HAP-1 (cell line): ENCODE measurements at regions not wholly inside any gene's neighbourhood (a gene's known extent, or its start where the extent isn't known, plus 50 kb on each side); places are given as distances from the start of the nearest gene placed in this dataset.

Source experiments
- DNase-seq, 2 experiments: peaks; one replicate each; pipeline ENCODE4 v3.0.0-alpha.2; 2016 to 2020; ENCODE audit warnings: low spot score in 2 of 2
- H3K27me3 ChIP-seq: fragments of 250-450 bp; sonication (Bioruptor Pico); 2 replicates; pipeline ENCODE4 v1.5.1; 2020; ENCODE audit warnings: low read depth, mild to moderate bottlenecking, moderate library complexity
- H3K36me3 ChIP-seq: fragments of 250-450 bp; sonication (Bioruptor Pico); replicated peaks from 2 replicates; pipeline ENCODE4 v1.5.1; 2020; ENCODE audit warnings: mild to moderate bottlenecking
- H3K4me1 ChIP-seq: fragments of 250-450 bp; sonication (Bioruptor Pico); 2 replicates; pipeline ENCODE4 v1.5.1; 2020; ENCODE audit warnings: mild to moderate bottlenecking
- H3K4me3 ChIP-seq: fragments of 250-450 bp; sonication (Bioruptor Pico); 2 replicates; pipeline ENCODE4 v1.5.1; 2020; ENCODE audit warnings: mild to moderate bottlenecking, moderate library complexity
- H3K9me3 ChIP-seq: fragments of 250-450 bp; sonication (Bioruptor Pico); 2 replicates; pipeline ENCODE4 v1.5.1; 2020; ENCODE audit warnings: mild to moderate bottlenecking, moderate library complexity
- in situ Hi-C: fragments of 300-500 bp; cut with MboI; formaldehyde crosslinking; loops from 3 replicates; pipeline ENCODE4 v1.14.3; 2020; ENCODE audit warnings: low sequenced_read_pairs, inconsistent platforms, mixed read lengths

DNA sequence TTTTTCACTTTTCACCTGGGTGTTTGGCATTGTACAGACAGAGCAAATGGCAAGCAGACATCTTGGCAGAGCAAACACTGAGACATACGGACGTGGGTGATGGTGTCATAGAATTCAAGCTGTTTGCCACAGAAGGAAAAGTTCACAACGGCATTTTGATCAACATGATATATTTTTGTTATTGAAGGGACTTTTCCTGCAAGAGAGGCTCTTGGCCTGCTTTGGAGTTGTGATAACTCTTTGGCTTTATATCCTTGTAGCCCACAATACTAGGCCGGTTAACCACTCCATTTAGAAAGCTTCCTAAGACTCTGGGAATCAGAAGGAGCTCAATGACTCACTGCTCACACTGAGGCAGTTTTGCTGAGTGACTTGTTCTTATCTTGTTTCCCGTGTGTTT lies 1038.3 kb downstream of the TLE1 start:
- Histone ChIP-seq H3K4me3 (no peak overlapping the region), H3K4me1 (no peaks in the 10 kb centered on the region), H3K27me3 (no peaks in the 10 kb centered on the region), H3K9me3 (no peaks in the 10 kb centered on the region), H3K36me3 (no peaks in the 10 kb centered on the region)
- in situ Hi-C loops, result no loop called here
- no peak for DNase-seq

DNA sequence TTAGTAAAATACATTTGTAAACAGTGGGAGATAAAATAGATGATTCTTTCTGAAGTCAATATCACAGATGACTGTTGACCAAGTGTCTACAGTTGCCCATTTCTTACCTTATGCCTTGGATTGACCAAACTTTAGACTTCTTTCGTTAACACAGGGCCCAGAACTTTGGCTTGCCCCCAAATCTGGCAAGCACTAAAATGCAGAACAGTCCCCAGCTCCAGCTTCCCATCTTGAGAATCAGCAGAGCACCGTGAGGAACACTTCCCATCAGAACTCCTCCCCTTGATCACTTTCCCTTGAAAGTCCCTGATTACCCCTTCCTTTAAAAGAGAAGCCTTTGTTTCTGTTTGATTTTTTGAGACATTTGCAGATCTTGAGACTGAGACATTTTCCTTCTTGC lies 1039.9 kb downstream of the TLE1 start:
- H3K27me3 ChIP-seq, result no peaks in the 10 kb centered on the region
- DNase-seq, result no peak
- no peaks in the 10 kb centered on the region for H3K4me1 ChIP-seq
- H3K9me3 ChIP-seq, result no peaks in the 10 kb centered on the region
- H3K36me3 ChIP-seq, result no peaks in the 10 kb centered on the region
- no peak overlapping the region for H3K4me3 ChIP-seq
- in situ Hi-C loops, result no loop called here

DNA sequence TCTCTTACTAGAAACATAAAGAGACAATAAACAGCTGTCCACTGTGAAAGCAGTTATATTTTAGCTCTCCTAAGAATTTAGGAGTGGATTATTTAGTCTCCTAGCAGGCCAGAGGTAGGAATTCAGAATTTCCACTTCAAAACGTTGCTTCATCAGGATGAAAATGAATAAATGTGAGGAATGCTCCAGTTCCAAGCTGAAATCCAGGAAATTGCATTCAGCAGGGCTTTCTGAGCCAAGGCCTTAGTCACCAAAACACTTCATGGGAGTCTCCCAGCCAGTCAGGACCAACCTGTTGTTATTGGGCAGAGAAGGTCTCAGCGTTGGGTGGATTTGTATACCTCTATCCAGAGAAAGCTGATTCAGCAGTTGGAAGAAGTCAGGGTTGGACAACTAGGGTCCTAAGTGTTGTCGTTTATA lies 1040.3 kb downstream of the TLE1 start:
- in situ Hi-C loops, result no loop called here
- DNase-seq, result no peak
- H3K27me3 ChIP-seq, result no peaks in the 10 kb centered on the region
- no peaks in the 10 kb centered on the region for H3K4me1 ChIP-seq
- H3K36me3 ChIP-seq, result no peaks in the 10 kb centered on the region
- no peaks in the 10 kb centered on the region for H3K9me3 ChIP-seq
- no peak overlapping the region for H3K4me3 ChIP-seq

DNA sequence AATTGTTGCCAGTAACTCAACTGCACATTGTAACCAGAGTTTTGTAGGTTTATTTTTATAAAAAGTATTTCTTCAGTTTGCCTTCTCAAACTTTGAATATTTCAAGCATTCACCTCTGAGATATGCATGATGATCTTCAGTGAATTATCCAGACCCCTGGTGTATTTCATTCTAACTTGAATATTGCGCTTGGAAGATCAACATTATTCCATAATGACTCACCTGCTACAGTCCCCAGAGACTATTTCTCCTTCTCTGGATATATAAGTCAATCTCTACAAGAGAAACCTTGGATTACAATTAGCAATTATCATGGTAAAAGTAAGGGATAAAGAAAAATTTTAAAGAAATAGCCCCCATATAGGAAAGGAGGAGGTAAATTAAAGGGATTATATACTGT lies 1041.0 kb downstream of the TLE1 start:
- no peaks in the 10 kb centered on the region for H3K27me3 ChIP-seq
- H3K9me3 ChIP-seq, result no peaks in the 10 kb centered on the region
- no peak overlapping the region for H3K4me3 ChIP-seq
- no peaks in the 10 kb centered on the region for H3K4me1 ChIP-seq
- DNase-seq, result no peak
- in situ Hi-C loops, result no loop called here
- no peaks in the 10 kb centered on the region for H3K36me3 ChIP-seq

DNA sequence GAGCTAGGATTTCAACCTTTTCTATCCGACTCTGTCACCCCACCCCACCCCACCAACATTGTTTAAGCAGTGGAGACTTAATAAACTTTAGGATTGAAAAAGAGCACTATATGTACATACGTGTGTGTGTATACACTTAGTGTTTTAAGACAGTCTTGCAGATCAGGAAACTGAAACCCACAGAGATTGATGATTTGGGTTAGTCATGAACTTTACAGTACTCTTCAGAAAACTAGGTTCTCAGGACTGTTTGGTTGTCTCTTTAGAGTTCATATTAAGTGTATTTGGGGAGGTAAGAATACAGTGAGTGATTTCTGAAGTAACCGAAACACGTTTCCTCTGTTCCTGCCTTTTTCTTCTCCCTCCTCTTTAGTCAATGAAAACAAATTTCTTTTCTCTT lies 1043.1 kb downstream of the TLE1 start:
- H3K9me3 ChIP-seq, result no peaks in the 10 kb centered on the region
- in situ Hi-C loops, result no loop called here
- no peak for DNase-seq
- no peak overlapping the region for H3K4me3 ChIP-seq
- H3K27me3 ChIP-seq, result no peaks in the 10 kb centered on the region
- H3K4me1 ChIP-seq, result no peaks in the 10 kb centered on the region
- H3K36me3 ChIP-seq, result no peaks in the 10 kb centered on the region

DNA sequence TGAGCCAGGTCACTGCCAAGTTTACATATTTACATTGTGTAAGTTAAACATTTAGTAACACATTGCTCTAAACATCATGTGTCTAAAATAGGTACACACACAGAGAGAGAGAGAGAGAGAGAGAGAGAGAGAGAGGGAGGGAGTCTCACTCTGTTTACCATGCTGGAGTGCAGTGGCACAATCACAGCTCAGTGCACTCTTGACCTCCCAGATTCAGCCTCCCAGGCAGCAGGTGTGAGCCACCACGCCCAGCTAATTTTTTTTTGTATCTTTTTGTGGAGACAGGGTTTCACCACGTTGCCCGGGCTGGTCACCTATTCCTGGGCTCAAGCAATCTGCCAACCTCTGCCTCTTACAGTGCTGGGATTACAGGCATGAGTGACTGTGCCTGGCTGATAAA lies 1045.3 kb downstream of the TLE1 start:
- no peaks in the 10 kb centered on the region for H3K36me3 ChIP-seq
- H3K9me3 ChIP-seq, result no peaks in the 10 kb centered on the region
- no peaks in the 10 kb centered on the region for H3K27me3 ChIP-seq
- no peak overlapping the region for H3K4me3 ChIP-seq
- no peak for DNase-seq
- no peaks in the 10 kb centered on the region for H3K4me1 ChIP-seq
- in situ Hi-C loops, result no loop called here

DNA sequence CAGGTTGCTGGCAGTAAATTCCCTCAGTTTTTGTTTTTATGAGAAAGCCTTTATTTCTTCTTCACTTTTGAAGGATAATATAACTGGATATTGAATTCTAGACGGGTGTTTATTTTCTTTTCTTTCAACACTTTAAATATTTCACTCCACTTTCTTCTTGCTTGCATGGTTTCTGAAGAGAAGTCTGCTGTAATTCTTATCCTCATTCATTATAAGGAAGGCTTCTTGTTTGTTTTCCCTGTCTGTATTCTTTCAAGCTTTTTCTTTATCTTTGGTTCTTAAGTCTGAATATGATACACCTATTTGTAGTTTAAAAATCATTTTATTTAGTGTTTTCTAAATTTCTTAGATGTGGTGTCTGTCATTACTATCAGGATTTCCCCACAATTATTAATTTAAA lies 1054.3 kb downstream of the TLE1 start:
- Histone ChIP-seq H3K9me3 (no peaks in the 10 kb centered on the region), H3K36me3 (no peaks in the 10 kb centered on the region), H3K27me3 (no peaks in the 10 kb centered on the region), H3K4me1 (no peaks in the 10 kb centered on the region), H3K4me3 (no peak overlapping the region)
- in situ Hi-C loops, result no loop called here
- DNase-seq, result no peak

DNA sequence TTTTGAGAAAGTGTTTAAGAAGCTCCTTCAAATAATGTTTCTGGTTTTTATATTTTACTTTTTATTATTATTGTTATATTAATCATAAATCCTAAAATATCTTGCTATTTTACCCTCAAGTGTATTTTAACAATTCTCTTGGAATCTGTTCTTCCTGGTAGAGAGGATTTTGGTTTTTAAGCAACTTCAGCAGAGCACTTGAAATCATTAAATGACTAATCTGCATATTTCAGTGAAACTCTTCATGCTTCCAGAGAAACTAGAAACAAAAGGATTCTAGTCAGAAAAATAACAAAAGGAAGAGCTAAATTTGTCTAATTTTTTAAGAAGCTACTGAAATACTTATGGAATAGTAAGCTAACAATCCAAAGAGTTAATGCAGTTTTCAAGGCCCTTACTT lies 1057.3 kb downstream of the TLE1 start:
- no peak for DNase-seq
- Histone ChIP-seq H3K4me3 (no peak overlapping the region), H3K4me1 (no peaks in the 10 kb centered on the region), H3K9me3 (no peaks in the 10 kb centered on the region), H3K36me3 (no peaks in the 10 kb centered on the region), H3K27me3 (no peaks in the 10 kb centered on the region)
- in situ Hi-C loops, result no loop called here

DNA sequence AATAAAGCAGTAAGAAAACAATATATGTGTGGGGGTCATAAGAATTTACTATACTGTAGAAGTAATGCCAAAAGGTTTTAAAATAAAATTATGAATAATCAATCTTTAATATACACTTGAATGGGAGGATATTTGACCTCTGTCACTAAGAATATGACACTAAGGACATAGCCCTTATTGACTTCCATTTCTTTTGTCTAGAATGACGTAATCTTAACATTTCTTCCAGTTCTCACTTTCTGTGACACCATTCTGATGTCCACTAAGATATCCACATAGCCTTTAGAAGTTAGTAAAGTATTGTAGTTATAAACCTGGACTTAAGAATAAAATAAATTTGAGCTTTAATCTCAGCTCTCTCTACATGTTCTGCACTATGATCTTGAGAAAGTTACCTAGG lies 1050.7 kb downstream of the TLE4 start:
- in situ Hi-C loops, result no loop called here
- Histone ChIP-seq H3K9me3 (no peaks in the 10 kb centered on the region), H3K36me3 (no peaks in the 10 kb centered on the region), H3K4me1 (no peaks in the 10 kb centered on the region), H3K4me3 (no peak overlapping the region), H3K27me3 (no peaks in the 10 kb centered on the region)
- no peak for DNase-seq

DNA sequence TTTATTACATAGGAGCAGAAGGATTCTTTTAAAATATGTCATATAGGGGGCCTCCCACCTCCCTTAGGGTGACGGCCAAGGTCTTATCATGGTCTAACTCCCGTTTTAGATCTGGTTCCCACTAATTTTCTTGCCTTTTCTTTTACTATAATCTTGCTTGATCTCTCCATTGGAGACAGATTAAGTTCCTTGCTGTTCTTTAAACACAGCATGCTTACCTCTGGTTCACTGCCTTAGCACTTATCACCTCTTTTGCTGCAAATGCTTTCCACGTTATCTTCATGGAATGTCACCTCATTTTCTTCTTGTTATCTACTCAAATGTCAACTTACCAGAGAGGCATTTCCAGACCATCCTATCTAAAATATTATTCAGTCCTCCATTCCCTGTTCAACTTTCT lies 1047.6 kb downstream of the TLE4 start:
- H3K4me1 ChIP-seq, result no peaks in the 10 kb centered on the region
- DNase-seq, result no peak
- in situ Hi-C loops, result no loop called here
- H3K36me3 ChIP-seq, result no peaks in the 10 kb centered on the region
- H3K4me3 ChIP-seq, result no peak overlapping the region
- H3K9me3 ChIP-seq, result no peaks in the 10 kb centered on the region
- H3K27me3 ChIP-seq, result no peaks in the 10 kb centered on the region

DNA sequence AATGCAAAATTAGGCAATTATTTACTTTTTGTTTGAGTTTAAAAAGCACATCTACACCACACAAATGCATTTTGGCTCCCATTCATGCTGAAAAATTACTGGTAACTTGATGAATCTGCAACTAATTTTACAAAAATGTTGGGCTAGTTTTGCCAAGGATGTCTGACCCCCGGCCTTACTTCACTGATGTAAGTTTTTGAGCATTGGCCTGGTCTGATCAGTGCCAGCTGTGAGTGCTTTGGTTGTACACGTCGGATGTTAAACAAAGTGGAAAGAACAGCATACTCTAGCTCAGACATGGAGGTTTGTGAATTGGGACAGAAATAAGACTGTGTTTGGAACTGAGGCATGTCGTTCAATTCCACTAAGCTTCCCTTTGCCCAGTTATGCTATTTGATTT lies 1044.2 kb downstream of the TLE4 start:
- no peak for DNase-seq
- no peak overlapping the region for H3K4me3 ChIP-seq
- in situ Hi-C loops, result no loop called here
- H3K27me3 ChIP-seq, result no peaks in the 10 kb centered on the region
- H3K36me3 ChIP-seq, result no peaks in the 10 kb centered on the region
- no peaks in the 10 kb centered on the region for H3K4me1 ChIP-seq
- H3K9me3 ChIP-seq, result no peaks in the 10 kb centered on the region

DNA sequence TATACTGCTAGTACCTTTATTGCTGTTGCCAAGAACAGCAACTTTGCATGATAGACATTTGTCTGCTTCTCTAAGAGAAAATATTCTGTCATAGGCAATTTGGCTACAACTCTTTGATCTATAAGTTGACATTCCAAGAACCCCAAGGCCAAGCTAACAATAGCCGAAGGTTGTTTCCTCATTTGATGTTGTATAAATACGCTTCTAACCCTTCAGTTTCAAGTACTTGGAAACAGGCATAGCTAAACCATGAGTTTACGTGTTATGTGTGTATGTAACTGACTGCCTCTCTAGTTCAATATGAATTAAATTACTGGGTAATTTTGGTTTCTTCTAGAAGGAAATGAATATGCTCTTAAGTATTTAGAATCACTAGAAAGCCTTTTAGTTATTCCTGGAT lies 1034.0 kb downstream of the TLE4 start:
- DNase-seq, result no peak
- H3K4me1 ChIP-seq, result no peaks in the 10 kb centered on the region
- in situ Hi-C loops, result no loop called here
- H3K27me3 ChIP-seq, result no peaks in the 10 kb centered on the region
- no peaks in the 10 kb centered on the region for H3K36me3 ChIP-seq
- H3K9me3 ChIP-seq, result no peaks in the 10 kb centered on the region
- H3K4me3 ChIP-seq, result no peak overlapping the region

DNA sequence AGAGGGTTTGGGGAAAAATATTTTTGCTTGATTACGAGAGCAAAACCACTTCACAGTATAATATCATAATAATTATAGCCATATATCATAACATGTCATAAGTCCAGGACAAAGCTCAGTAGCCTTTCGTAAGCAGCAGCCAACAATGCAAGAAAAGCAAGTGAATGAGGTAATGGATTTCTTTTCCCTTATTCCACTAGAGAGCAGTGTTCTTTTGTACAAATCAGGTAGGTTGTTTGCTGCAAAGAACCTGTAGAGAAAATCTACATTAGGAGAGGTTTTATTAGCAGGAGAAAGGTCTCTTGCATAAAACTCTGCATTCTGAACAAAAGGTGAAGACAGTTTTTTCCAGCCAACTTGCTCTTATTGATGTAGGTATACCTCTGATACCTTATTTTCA lies 1033.4 kb downstream of the TLE4 start:
- DNase-seq, result no peak
- no peaks in the 10 kb centered on the region for H3K27me3 ChIP-seq
- H3K9me3 ChIP-seq, result no peaks in the 10 kb centered on the region
- no peak overlapping the region for H3K4me3 ChIP-seq
- H3K36me3 ChIP-seq, result no peaks in the 10 kb centered on the region
- in situ Hi-C loops, result no loop called here
- H3K4me1 ChIP-seq, result no peaks in the 10 kb centered on the region

DNA sequence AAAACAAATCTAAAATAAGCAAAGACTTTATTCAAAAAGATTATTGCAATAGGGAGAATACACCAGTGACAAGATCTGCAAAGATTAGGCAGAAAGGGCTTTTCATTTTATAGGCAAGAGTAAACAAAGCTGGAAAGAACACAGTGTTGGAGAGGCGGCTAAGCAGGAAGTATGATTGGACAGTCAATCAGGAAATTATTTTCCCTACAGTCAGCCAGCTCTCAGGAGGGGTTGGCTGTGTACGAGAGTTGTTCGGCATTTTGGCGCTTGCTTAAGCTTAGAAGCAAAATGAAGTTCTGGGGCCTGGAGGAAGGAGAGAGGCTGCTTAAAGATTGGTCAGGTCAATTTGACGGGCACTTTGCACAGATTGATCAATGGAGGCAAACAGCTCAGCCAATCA lies 1030.5 kb downstream of the TLE4 start:
- in situ Hi-C loops, result no loop called here
- Histone ChIP-seq H3K4me1 (no peaks in the 10 kb centered on the region), H3K4me3 (no peak overlapping the region), H3K36me3 (no peaks in the 10 kb centered on the region), H3K9me3 (no peaks in the 10 kb centered on the region), H3K27me3 (no peaks in the 10 kb centered on the region)
- no peak for DNase-seq

DNA sequence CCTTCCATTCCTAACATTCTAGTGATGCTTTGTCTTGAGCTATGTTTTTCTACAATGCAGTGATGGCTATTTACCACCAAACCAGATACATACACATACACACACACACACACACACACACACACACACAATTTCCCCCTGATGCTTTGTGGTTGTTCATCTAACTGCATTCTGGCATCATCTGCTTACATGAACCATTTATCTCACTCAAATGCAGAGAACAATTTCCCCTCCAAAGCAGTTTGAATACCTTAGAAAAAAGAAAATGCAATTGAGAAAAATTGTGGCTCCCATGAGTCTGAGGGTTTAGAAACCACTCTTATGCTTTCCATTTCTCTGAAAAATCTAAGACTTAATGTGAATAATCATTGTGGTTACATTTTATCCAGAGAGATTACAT lies 1024.8 kb downstream of the TLE4 start:
- no peaks in the 10 kb centered on the region for H3K27me3 ChIP-seq

More for the DNA sequence above, 1024.8 kb downstream of the TLE4 start:
- H3K9me3 ChIP-seq, result no peaks in the 10 kb centered on the region
- no peak for DNase-seq
- in situ Hi-C loops, result no loop called here
- no peaks in the 10 kb centered on the region for H3K36me3 ChIP-seq
- no peak overlapping the region for H3K4me3 ChIP-seq
- H3K4me1 ChIP-seq, result no peaks in the 10 kb centered on the region
